CD4-positive, alpha-beta T cell treated with Interleukin-17A for 4 hours (primary cell): ENCODE measurements at regions not wholly inside any gene's neighbourhood (a gene's known extent, or its start where the extent isn't known, plus 50 kb on each side); places are given as distances from the start of the nearest gene placed in this dataset.

Experiments used
- DNase-seq: peaks from one replicate; pipeline ENCODE4 v3.0.0-alpha.2; 2020; ENCODE audit warnings: mixed read lengths

DNA sequence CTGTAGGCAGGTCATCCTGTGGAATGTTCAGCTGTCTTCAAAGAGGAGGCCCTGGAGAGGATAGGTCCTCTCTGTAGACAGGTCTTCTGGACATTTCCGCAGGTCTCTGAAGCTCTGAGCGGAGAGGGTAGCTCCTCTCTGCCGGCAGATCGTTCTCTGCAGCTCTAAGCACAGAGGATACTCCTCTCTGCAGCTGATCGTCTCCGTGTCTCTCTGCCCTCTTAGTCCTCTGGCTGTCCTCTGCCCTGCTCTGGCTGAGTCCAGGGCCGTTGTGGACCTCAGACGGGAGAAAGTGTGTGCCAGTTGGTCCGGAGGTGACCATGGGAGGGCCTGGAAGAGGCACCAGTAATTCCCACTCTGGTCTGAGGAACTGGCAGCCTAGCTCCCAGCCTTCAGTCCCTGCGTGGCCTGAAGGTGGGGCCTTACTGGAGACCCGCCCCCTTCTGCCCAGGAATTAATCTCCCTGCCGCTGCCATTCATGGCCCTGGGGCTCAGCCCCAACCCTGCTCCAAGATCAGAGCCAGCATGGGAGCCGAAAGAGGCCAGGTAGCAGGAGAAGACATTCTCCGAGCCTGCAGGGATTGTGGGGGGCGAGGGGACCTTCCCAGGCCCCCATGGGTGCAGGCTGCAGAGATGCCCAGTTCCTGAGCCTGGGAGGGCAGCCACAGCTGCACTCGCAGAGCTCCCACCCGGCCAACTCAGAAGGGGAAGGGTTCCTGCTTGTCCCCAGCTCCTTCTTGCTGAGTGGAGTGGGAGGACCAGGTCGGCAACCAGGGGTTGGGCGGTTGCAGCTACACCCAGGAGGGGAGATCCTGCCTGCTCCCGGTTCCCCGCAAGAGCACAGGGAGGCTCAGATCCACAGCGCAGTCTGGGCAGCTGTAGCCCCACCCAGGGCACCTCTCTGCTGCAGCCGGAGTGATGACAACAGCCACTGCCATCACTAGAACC lies 488.7 kb downstream of the RSL24D1 start:
- DNase-seq, result no peak

- no peak for DNase-seq
Observed at GRCh38 chr15:54687628-54688027, 509.1 kb downstream of the RSL24D1 start.
